H9 (cell line): ENCODE measurements at regions not wholly inside any gene's neighbourhood (a gene's known extent, or its start where the extent isn't known, plus 50 kb on each side); places are given as distances from the start of the nearest gene placed in this dataset.

Experiments used
- DNase-seq: peaks from one replicate; pipeline ENCODE4 v3.0.0-alpha.2; 2017
- H2AFZ ChIP-seq: one replicate; pipeline ENCODE4 v1.6.1; 2013; ENCODE audit warnings: mild to moderate bottlenecking, low read length, control low read depth, moderate library complexity
- H2AK5ac ChIP-seq: 2 replicates; pipeline ENCODE4 v1.6.1; 2013; ENCODE audit warnings: low read length, control low read depth, mixed read lengths; ENCODE audit not compliant: insufficient read length
- H2BK120ac ChIP-seq: one replicate; pipeline ENCODE4 v1.6.1; 2013; ENCODE audit warnings: low read depth, mild to moderate bottlenecking, low read length, control low read depth, inconsistent platforms; ENCODE audit not compliant: poor library complexity, severe bottlenecking
- H2BK12ac ChIP-seq: 2 replicates; pipeline ENCODE4 v1.6.1; 2013; ENCODE audit warnings: low read length, control low read depth, mixed read lengths, low read depth; ENCODE audit not compliant: insufficient read length
- H2BK15ac ChIP-seq: 2 replicates; pipeline ENCODE4 v1.6.1; 2013; ENCODE audit warnings: low read depth, low read length, control low read depth
- H2BK20ac ChIP-seq: one replicate; pipeline ENCODE4 v1.6.1; 2013; ENCODE audit warnings: low read depth, mild to moderate bottlenecking, low read length, control low read depth, inconsistent platforms; ENCODE audit not compliant: poor library complexity, severe bottlenecking
- H2BK5ac ChIP-seq: 2 replicates; pipeline ENCODE4 v1.6.1; 2013; ENCODE audit warnings: low read length, control low read depth, mixed read lengths; ENCODE audit not compliant: insufficient read length
- H3K14ac ChIP-seq: 2 replicates; pipeline ENCODE4 v1.6.1; 2013; ENCODE audit warnings: low read length, control low read depth; ENCODE audit not compliant: insufficient read depth
- H3K18ac ChIP-seq: 2 replicates; pipeline ENCODE4 v1.6.1; 2013; ENCODE audit warnings: low read depth, mild to moderate bottlenecking, mixed read lengths, low read length, control low read depth; ENCODE audit not compliant: insufficient read length
- H3K23ac ChIP-seq: 2 replicates; pipeline ENCODE4 v1.6.1; 2013; ENCODE audit warnings: low read length, control low read depth, mixed read lengths, low read depth; ENCODE audit not compliant: insufficient read length
- H3K23me2 ChIP-seq: 2 replicates; pipeline ENCODE4 v1.6.1; 2013; ENCODE audit warnings: low read depth, mild to moderate bottlenecking, mixed read lengths, low read length, control low read depth; ENCODE audit not compliant: insufficient read length, poor library complexity, severe bottlenecking
- H3K27ac ChIP-seq: 2 replicates; pipeline ENCODE4 v1.5.1; 2013; ENCODE audit warnings: low read length, control low read depth, mixed read lengths, low read depth; ENCODE audit not compliant: insufficient read length
- H3K27me3 ChIP-seq: 2 replicates; pipeline ENCODE4 v1.6.1; 2013; ENCODE audit warnings: low read length, control low read depth, inconsistent platforms; ENCODE audit not compliant: insufficient read depth
- H3K4ac ChIP-seq: 2 replicates; pipeline ENCODE4 v1.6.1; 2013; ENCODE audit warnings: low read depth, mild to moderate bottlenecking, control low read depth, inconsistent platforms, low read length, moderate library complexity
- H3K4me1 ChIP-seq: 2 replicates; pipeline ENCODE4 v1.6.1; 2013; ENCODE audit warnings: low read length, control low read depth, inconsistent platforms; ENCODE audit not compliant: insufficient read depth
- H3K4me2 ChIP-seq: 2 replicates; pipeline ENCODE4 v1.6.1; 2013; ENCODE audit warnings: low read length, control low read depth, mixed read lengths; ENCODE audit not compliant: insufficient read length, insufficient read depth
- H3K56ac ChIP-seq: 2 replicates; pipeline ENCODE4 v1.6.1; 2013; ENCODE audit warnings: low read depth, mild to moderate bottlenecking, mixed read lengths, low read length, control low read depth; ENCODE audit not compliant: insufficient read length
- H3K79me1 ChIP-seq: 2 replicates; pipeline ENCODE4 v1.6.1; 2013; ENCODE audit warnings: low read depth, mild to moderate bottlenecking, moderate library complexity, low read length, control low read depth, inconsistent platforms; ENCODE audit not compliant: insufficient read depth, poor library complexity, severe bottlenecking
- H3K79me2 ChIP-seq: 2 replicates; pipeline ENCODE4 v1.6.1; 2013; ENCODE audit warnings: low read length, control low read depth, inconsistent platforms; ENCODE audit not compliant: insufficient read depth
- H3K9ac ChIP-seq: 2 replicates; pipeline ENCODE4 v1.6.1; 2013; ENCODE audit warnings: low read length, control low read depth, mixed read lengths; ENCODE audit not compliant: insufficient read length; ENCODE audit errors: extremely low read depth
- H3K9me3 ChIP-seq: one replicate; pipeline ENCODE4 v1.6.1; 2013; ENCODE audit warnings: low read depth, low read length, inconsistent platforms; ENCODE audit not compliant: control insufficient read depth
- H3T11ph ChIP-seq: one replicate; pipeline ENCODE4 v1.6.1; 2013; ENCODE audit warnings: mild to moderate bottlenecking, low read length, control low read depth, inconsistent platforms
- H4K20me1 ChIP-seq: one replicate; pipeline ENCODE4 v1.6.1; 2013; ENCODE audit not compliant: control insufficient read depth, insufficient read length, insufficient read depth
- H4K5ac ChIP-seq: 2 replicates; pipeline ENCODE4 v1.6.1; 2013; ENCODE audit warnings: low read depth, mild to moderate bottlenecking, mixed read lengths, low read length, control low read depth; ENCODE audit not compliant: insufficient read length
- H4K8ac ChIP-seq: replicated peaks from 2 replicates; pipeline ENCODE4 v1.6.1; 2013; ENCODE audit warnings: low read length, control low read depth, mixed read lengths, low read depth; ENCODE audit not compliant: insufficient read length
- H4K91ac ChIP-seq: 2 replicates; pipeline ENCODE4 v1.6.1; 2013; ENCODE audit warnings: low read depth, mild to moderate bottlenecking, moderate library complexity, mixed read lengths, low read length, control low read depth; ENCODE audit not compliant: insufficient read length
- H3K27ac Mint-ChIP-seq, 3 experiments: 2 replicates in 2 of 3; 3 replicates in 1 of 3; pipeline ENCODE4 v1.8.0; 2020 to 2021; ENCODE audit warnings: mixed read lengths in 3 of 3, mild to moderate bottlenecking in 1 of 3, moderate library complexity in 1 of 3
- H3K27me3 Mint-ChIP-seq: 2 replicates; pipeline ENCODE4 v1.8.0; 2021; ENCODE audit warnings: low read depth, mild to moderate bottlenecking, moderate library complexity, mixed read lengths
- H3K36me3 Mint-ChIP-seq, 3 experiments: 2 replicates in 2 of 3; 3 replicates in 1 of 3; pipeline ENCODE4 v1.8.0; 2020 to 2021; ENCODE audit warnings: low read depth in 3 of 3, mixed read lengths in 3 of 3; ENCODE audit not compliant: insufficient read depth in 1 of 3
- H3K4me1 Mint-ChIP-seq, 2 experiments: 2 replicates each; pipeline ENCODE4 v1.8.0; 2020; ENCODE audit warnings: mixed read lengths in 2 of 2
- H3K4me3 Mint-ChIP-seq, 2 experiments: 2 replicates in 1 of 2; 3 replicates in 1 of 2; pipeline ENCODE4 v1.8.0; 2020 to 2021; ENCODE audit warnings: mild to moderate bottlenecking in 2 of 2, mixed read lengths in 2 of 2, moderate library complexity in 1 of 2
- H3K9me3 Mint-ChIP-seq, 2 experiments: 2 replicates in 1 of 2; 3 replicates in 1 of 2; pipeline ENCODE4 v1.8.0; 2020; ENCODE audit warnings: mild to moderate bottlenecking in 2 of 2, mixed read lengths in 2 of 2, moderate library complexity in 1 of 2
- CTCF ChIP-seq: fragments of 200-600 bp; sonication (generic); conservative IDR thresholded peaks from 3 replicates; pipeline ENCODE4 v1.8.0; 2021; ENCODE audit warnings: antibody characterized with exemption, mild to moderate bottlenecking
- WGBS: extraction: QIAGEN DNeasy Blood & Tissue Kit; methylation state at CpG from one replicate; pipeline ENCODE4 v1.1.7; 2013; ENCODE audit warnings: missing lambda C conversion rate, low lambda C conversion rate, mixed read lengths; ENCODE audit not compliant: insufficient read length; ENCODE audit errors: extremely low coverage; 5-methylcytosine and 5-hydroxymethylcytosine counted together

- Histone ChIP-seq H2BK12ac (no peak overlapping the region), H3K27ac (no peak overlapping the region), H4K5ac (no peak overlapping the region), H3K27me3 (no peaks in the 10 kb centered on the region), H3K4ac (no peak overlapping the region), H3K79me1 (no peaks in the 10 kb centered on the region), H3K4me2 (peak overlapping the region; percentile 44), H3K4me1 (no peaks in the 10 kb centered on the region), H3K23ac (no peak overlapping the region), H2AFZ (no peak overlapping the region), H3K23me2 (no peaks in the 10 kb centered on the region), H3K56ac (no peak overlapping the region), H3K9ac (no peak overlapping the region), H2AK5ac (no peak overlapping the region), H4K20me1 (no peaks in the 10 kb centered on the region), H3K18ac (no peak overlapping the region), H4K8ac (no peak overlapping the region), H2BK15ac (no peak overlapping the region), H3T11ph (no peak overlapping the region), H2BK120ac (no peak overlapping the region), H3K9me3 (no peaks in the 10 kb centered on the region), H2BK20ac (no peak overlapping the region), H3K79me2 (no peaks in the 10 kb centered on the region), H2BK5ac (no peak overlapping the region), H4K91ac (no peak overlapping the region), H3K14ac (no peak overlapping the region)
- WGBS: no CpG with 5 or more reads among the region's 4 CpGs
- no peak for TF ChIP-seq CTCF
- Mint-ChIP-seq H3K9me3 (no peaks in the 10 kb centered on the region; a peak in 1 of 5 replicates), H3K4me1 (peaks cover 28 to 32% of the 10 kb centered on the region in 2 experiments), H3K27ac (peak overlapping the region in 2 of 3 experiments; percentile 31 to 68; a peak in 2 of 7 replicates), H3K4me3 (no peak overlapping the region), H3K36me3 (peaks cover 0 to 5% (median 0%) of the 10 kb centered on the region in 3 experiments; a peak in 1 of 7 replicates), H3K27me3 (no peaks in the 10 kb centered on the region)
- DNase-seq: no peak
Observed at GRCh38 chr13:77383097-77383496, 56.2 kb upstream of the MYCBP2 start.
